GM23338 (cell line): ENCODE measurements at regions not wholly inside any gene's neighbourhood (a gene's known extent, or its start where the extent isn't known, plus 50 kb on each side); places are given as distances from the start of the nearest gene placed in this dataset.

Source experiments
- ATAC-seq: fragments of 200-7000 bp; cut with Tn5 transposase; 3 replicates; pipeline ENCODE4 v1.9.1; 2020
- DNase-seq: peaks from one replicate; pipeline ENCODE4 v3.0.0-alpha.2; 2015; ENCODE audit warnings: low spot score
- H2AFZ ChIP-seq: fragments of 200-600 bp; sonication (generic); 2 replicates; pipeline ENCODE4 v1.8.0; 2016; ENCODE audit warnings: antibody characterized with exemption, mild to moderate bottlenecking, moderate library complexity
- H3F3A ChIP-seq: fragments of 200-600 bp; sonication (generic); replicated peaks from 2 replicates; pipeline ENCODE4 v1.8.0; 2017; ENCODE audit warnings: antibody characterized with exemption, mixed run types, low read depth
- H3K27ac ChIP-seq: fragments of 200-600 bp; sonication (generic); 2 replicates; pipeline ENCODE4 v1.6.1; 2016; ENCODE audit warnings: low read depth
- H3K27me3 ChIP-seq: fragments of 200-600 bp; sonication (generic); 2 replicates; pipeline ENCODE4 v1.8.0; 2016; ENCODE audit warnings: mild to moderate bottlenecking, mixed run types, moderate library complexity; ENCODE audit not compliant: insufficient read depth
- H3K36me3 ChIP-seq: fragments of 200-600 bp; sonication (generic); 2 replicates; pipeline ENCODE4 v1.8.0; 2016; ENCODE audit warnings: mild to moderate bottlenecking; ENCODE audit not compliant: insufficient read depth
- H3K4me1 ChIP-seq: fragments of 200-600 bp; sonication (generic); 2 replicates; pipeline ENCODE4 v1.8.0; 2016; ENCODE audit warnings: mild to moderate bottlenecking, moderate library complexity; ENCODE audit not compliant: insufficient read depth
- H3K4me2 ChIP-seq: fragments of 200-600 bp; sonication (generic); 2 replicates; pipeline ENCODE4 v1.7.1; 2017; ENCODE audit warnings: mixed run types
- H3K4me3 ChIP-seq: fragments of 200-600 bp; sonication (generic); 2 replicates; pipeline ENCODE4 v1.6.1; 2016; ENCODE audit warnings: mixed run types
- H3K79me2 ChIP-seq: fragments of 200-600 bp; sonication (generic); replicated peaks from 2 replicates; pipeline ENCODE4 v1.8.0; 2017; ENCODE audit warnings: mild to moderate bottlenecking; ENCODE audit not compliant: insufficient read depth
- H3K9me2 ChIP-seq: fragments of 200-600 bp; sonication (generic); 2 replicates; pipeline ENCODE4 v1.8.0; 2017; ENCODE audit not compliant: insufficient read depth
- H4K20me1 ChIP-seq: fragments of 200-600 bp; sonication (generic); replicated peaks from 2 replicates; pipeline ENCODE4 v1.8.0; 2017; ENCODE audit warnings: mild to moderate bottlenecking; ENCODE audit not compliant: insufficient read depth
- H3K27ac Mint-ChIP-seq: 2 replicates; pipeline ENCODE4 v1.8.0; 2020; ENCODE audit warnings: inconsistent platforms, mild to moderate bottlenecking, moderate library complexity, mixed read lengths
- H3K27me3 Mint-ChIP-seq: 3 replicates; pipeline ENCODE4 v1.8.0; 2022; ENCODE audit warnings: low read depth, mild to moderate bottlenecking, moderate library complexity, mixed read lengths, inconsistent platforms; ENCODE audit not compliant: insufficient read depth, poor library complexity
- H3K36me3 Mint-ChIP-seq: 3 replicates; pipeline ENCODE4 v1.8.0; 2021; ENCODE audit warnings: low read depth, mild to moderate bottlenecking, inconsistent platforms, moderate library complexity, mixed read lengths
- H3K4me1 Mint-ChIP-seq: 3 replicates; pipeline ENCODE4 v1.8.0; 2020; ENCODE audit warnings: mild to moderate bottlenecking, inconsistent platforms, mixed read lengths
- H3K4me3 Mint-ChIP-seq: 3 replicates; pipeline ENCODE4 v1.8.0; 2021; ENCODE audit warnings: moderate library complexity, mild to moderate bottlenecking, inconsistent platforms, mixed read lengths
- H3K9me3 Mint-ChIP-seq: 3 replicates; pipeline ENCODE4 v1.8.0; 2020; ENCODE audit warnings: moderate library complexity, mild to moderate bottlenecking, inconsistent platforms, mixed read lengths
- EZH2phosphoT487 ChIP-seq: fragments of 200-600 bp; sonication (generic); IDR thresholded peaks from one replicate; pipeline ENCODE4 v1.8.1; 2018; ENCODE audit warnings: antibody characterized with exemption; ENCODE audit not compliant: unreplicated experiment
- JUNB ChIP-seq: IDR thresholded peaks from one replicate; pipeline ENCODE4 v1.6.1; 2016; ENCODE audit warnings: antibody characterized with exemption; ENCODE audit not compliant: unreplicated experiment
- NANOG ChIP-seq: IDR thresholded peaks from 2 replicates; pipeline ENCODE4 v1.6.1; 2016; ENCODE audit warnings: antibody characterized with exemption, borderline replicate concordance
- REST ChIP-seq: IDR thresholded peaks from one replicate; pipeline ENCODE4 v1.6.1; 2018; ENCODE audit warnings: antibody characterized with exemption; ENCODE audit not compliant: unreplicated experiment
- STAT1 ChIP-seq: IDR thresholded peaks from one replicate; pipeline ENCODE4 v1.6.1; 2016; ENCODE audit warnings: antibody characterized with exemption; ENCODE audit not compliant: unreplicated experiment
- ZNF331 ChIP-seq: fragments of 250-450 bp; sonication (Bioruptor Pico); IDR thresholded peaks from 2 replicates; pipeline ENCODE4 v1.5.0; 2020; ENCODE audit warnings: low read depth, mild to moderate bottlenecking, moderate library complexity
- ZNF462 ChIP-seq: fragments of 250-450 bp; sonication (Bioruptor Pico); IDR thresholded peaks from 2 replicates; pipeline ENCODE4 v1.5.0; 2020; ENCODE audit warnings: mild to moderate bottlenecking, moderate library complexity
- TF ChIP-seq, protein P1 (sequence below), 2 experiments: fragments of 200-600 bp in 1 of 2; sonication (generic) in 1 of 2; conservative IDR thresholded peaks; 2 replicates each; pipeline versions ENCODE4 v1.5.1 to v1.6.1; 2016 to 2017; ENCODE audit warnings: antibody characterized with exemption in 2 of 2, low read depth in 2 of 2, mild to moderate bottlenecking in 2 of 2, moderate library complexity in 1 of 2

- no peak for TF ChIP-seq REST
- TF ChIP-seq NANOG: no peak
- no peak for TF ChIP-seq ZNF331 (CRISPR knock-in tag)
- TF ChIP-seq JUNB: no peak
Observed at GRCh38 chr3:70824773-70825172, 512.3 kb upstream of the MDFIC2 start (continued).

DNA sequence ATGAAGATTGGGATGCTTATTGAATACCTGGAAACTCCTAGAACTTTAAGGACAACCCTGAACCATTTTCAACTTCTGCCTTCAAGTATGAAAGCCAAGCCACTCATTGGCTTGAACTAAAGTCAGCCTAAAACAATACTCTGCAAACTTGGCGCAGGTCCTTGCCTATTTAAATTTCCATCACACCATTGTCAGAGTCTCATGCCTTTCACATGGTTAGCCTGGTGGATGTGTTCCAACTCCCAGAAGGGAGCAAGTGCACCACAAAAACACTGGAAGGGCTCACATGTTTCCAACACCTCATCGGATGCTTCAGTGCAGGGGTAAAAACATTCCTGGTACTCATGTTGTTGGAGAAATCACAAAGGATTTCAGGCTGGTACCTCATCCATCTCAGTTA, 511.6 kb upstream of the MDFIC2 start:
- H3K9me2 ChIP-seq: no peaks in the 10 kb centered on the region; the same call in 1 of the 2 replicates
- Mint-ChIP-seq H3K4me3 (no peak overlapping the region), H3K27me3 (no peaks in the 10 kb centered on the region), H3K9me3 (no peaks in the 10 kb centered on the region), H3K4me1 (peaks cover 6% of the 10 kb centered on the region; the same call in 2 of the 3 replicates), H3K27ac (no peak overlapping the region), H3K36me3 (no peaks in the 10 kb centered on the region)
- H3K4me3 ChIP-seq: no peak overlapping the region
- no peak for ATAC-seq
- H3K4me1 ChIP-seq: no peaks in the 10 kb centered on the region
- no peaks in the 10 kb centered on the region for H3K79me2 ChIP-seq
- no peak for DNase-seq
- no peak overlapping the region for H2AFZ ChIP-seq
- no peaks in the 10 kb centered on the region for H3F3A ChIP-seq
- no peak overlapping the region for H3K27ac ChIP-seq
- no peaks in the 10 kb centered on the region for H3K27me3 ChIP-seq
- H3K36me3 ChIP-seq: no peaks in the 10 kb centered on the region
- no peak for TF ChIP-seq ZNF462 (CRISPR knock-in tag)
- TF ChIP-seq STAT1: no peak
- TF ChIP-seq JUNB: no peak
- TF ChIP-seq ZNF331 (CRISPR knock-in tag): no peak
- TF ChIP-seq EZH2phosphoT487: no peak
- TF ChIP-seq, protein P1, sequence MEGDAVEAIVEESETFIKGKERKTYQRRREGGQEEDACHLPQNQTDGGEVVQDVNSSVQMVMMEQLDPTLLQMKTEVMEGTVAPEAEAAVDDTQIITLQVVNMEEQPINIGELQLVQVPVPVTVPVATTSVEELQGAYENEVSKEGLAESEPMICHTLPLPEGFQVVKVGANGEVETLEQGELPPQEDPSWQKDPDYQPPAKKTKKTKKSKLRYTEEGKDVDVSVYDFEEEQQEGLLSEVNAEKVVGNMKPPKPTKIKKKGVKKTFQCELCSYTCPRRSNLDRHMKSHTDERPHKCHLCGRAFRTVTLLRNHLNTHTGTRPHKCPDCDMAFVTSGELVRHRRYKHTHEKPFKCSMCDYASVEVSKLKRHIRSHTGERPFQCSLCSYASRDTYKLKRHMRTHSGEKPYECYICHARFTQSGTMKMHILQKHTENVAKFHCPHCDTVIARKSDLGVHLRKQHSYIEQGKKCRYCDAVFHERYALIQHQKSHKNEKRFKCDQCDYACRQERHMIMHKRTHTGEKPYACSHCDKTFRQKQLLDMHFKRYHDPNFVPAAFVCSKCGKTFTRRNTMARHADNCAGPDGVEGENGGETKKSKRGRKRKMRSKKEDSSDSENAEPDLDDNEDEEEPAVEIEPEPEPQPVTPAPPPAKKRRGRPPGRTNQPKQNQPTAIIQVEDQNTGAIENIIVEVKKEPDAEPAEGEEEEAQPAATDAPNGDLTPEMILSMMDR (conservative IDR thresholded peaks at IDR 0.05; ENCODE audit: low read depth in 2 of 2): no peak
- TF ChIP-seq REST: no peak
- H3K4me2 ChIP-seq: no peak overlapping the region
- no peaks in the 10 kb centered on the region for H4K20me1 ChIP-seq
